ENCODE measurements at regions not wholly inside any gene's neighbourhood (a gene's known extent, or its start where the extent isn't known, plus 50 kb on each side); places are given as distances from the start of the nearest gene placed in this dataset.

DNA sequence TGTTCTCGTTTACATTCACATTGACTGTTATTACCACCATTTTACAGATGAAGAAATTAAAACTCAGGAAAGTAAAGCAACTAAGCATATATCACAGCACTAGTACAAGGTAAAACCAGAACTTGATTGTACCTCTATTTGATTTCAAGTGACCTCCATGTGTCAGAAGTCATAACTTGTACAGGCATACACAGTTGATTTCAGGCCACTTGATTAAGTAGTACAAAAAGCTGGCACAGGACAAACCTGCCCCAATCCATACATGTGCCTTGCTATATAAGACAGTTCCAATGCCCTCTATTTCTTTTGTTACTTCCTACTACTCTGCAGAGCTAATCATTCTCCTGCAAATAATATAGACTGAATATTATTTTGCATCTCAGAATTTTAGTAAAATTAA is 58.8 kb upstream of the VGLL2 start:
- Histone ChIP-seq H3K9me2 (ENCODE audit: low read depth, low read length) (no peaks in the 10 kb centered on the region), H3K4me3 (ENCODE audit: low read depth, low read length, poor library complexity, severe bottlenecking) (no peak overlapping the region), H3F3A (ENCODE audit: insufficient read depth, low read length) (no peaks in the 10 kb centered on the region), H2AFZ (ENCODE audit: low read length) (no peak overlapping the region), H3K9ac (ENCODE audit: low read length) (no peak overlapping the region), H3K4me1 (ENCODE audit: insufficient read depth, low read length, severe bottlenecking) (no peaks in the 10 kb centered on the region), H3K27ac (ENCODE audit: low read depth, low read length, poor library complexity, severe bottlenecking) (no peak overlapping the region), H3K27me3 (ENCODE audit: insufficient read depth, low read length) (no peaks in the 10 kb centered on the region), H3K9me3 (ENCODE audit: low read length) (no peaks in the 10 kb centered on the region), H3K79me2 (ENCODE audit: insufficient read depth, low read length) (no peaks in the 10 kb centered on the region), H3K4me2 (ENCODE audit: low read length) (no peak overlapping the region), H3K36me3 (ENCODE audit: insufficient read depth, low read length) (no peaks in the 10 kb centered on the region), H4K20me1 (ENCODE audit: insufficient read depth, low read length) (no peaks in the 10 kb centered on the region)
- TF ChIP-seq, protein P1, sequence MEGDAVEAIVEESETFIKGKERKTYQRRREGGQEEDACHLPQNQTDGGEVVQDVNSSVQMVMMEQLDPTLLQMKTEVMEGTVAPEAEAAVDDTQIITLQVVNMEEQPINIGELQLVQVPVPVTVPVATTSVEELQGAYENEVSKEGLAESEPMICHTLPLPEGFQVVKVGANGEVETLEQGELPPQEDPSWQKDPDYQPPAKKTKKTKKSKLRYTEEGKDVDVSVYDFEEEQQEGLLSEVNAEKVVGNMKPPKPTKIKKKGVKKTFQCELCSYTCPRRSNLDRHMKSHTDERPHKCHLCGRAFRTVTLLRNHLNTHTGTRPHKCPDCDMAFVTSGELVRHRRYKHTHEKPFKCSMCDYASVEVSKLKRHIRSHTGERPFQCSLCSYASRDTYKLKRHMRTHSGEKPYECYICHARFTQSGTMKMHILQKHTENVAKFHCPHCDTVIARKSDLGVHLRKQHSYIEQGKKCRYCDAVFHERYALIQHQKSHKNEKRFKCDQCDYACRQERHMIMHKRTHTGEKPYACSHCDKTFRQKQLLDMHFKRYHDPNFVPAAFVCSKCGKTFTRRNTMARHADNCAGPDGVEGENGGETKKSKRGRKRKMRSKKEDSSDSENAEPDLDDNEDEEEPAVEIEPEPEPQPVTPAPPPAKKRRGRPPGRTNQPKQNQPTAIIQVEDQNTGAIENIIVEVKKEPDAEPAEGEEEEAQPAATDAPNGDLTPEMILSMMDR (IDR thresholded peaks at IDR 0.05; ENCODE audit: low read length) = no peak
- no peak for TF ChIP-seq EZH2 (IDR thresholded peaks at IDR 0.05; ENCODE audit: borderline replicate concordance, low read length)

DNA sequence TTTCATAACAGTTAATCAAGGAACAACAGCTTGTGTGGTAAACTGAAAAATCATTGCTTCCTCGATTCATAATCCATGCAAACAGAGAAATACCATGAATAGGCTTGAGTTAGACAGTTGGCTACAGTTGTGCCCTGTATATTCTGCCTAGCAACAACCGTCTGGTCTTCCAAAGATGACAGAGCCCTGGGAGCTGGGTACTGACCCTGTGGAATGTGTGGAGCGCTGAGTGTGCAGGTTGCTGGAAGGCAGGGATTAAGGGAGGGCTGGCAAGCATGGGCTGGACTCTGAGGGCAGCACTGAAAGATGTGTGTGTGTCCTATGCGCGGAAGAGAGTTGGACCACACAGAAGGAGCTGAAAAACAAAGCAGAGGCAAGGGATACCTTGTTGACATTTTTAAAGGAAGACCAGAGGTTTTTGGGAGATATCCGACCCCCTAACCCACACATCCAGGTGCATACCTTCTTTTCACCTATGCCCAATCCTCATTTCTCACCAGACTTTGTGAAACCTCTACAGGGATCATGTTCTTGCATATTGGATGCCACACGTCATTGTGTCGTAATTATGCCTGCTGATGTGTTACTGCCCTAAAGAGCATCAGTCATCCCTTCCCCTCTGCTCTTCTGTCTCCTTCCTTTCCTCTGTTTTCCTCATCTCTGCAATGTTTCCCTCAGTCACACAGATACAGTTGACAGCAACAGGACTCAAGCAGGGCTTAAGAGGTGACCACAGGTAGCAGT is 58.2 kb upstream of the VGLL2 start:
- Histone ChIP-seq H3K27me3 (ENCODE audit: insufficient read depth, low read length) (no peaks in the 10 kb centered on the region), H3K27ac (ENCODE audit: low read depth, low read length, poor library complexity, severe bottlenecking) (no peak overlapping the region), H3K4me2 (ENCODE audit: low read length) (no peak overlapping the region), H3K9me3 (ENCODE audit: low read length) (no peaks in the 10 kb centered on the region), H4K20me1 (ENCODE audit: insufficient read depth, low read length) (no peaks in the 10 kb centered on the region), H2AFZ (ENCODE audit: low read length) (no peak overlapping the region), H3K4me1 (ENCODE audit: insufficient read depth, low read length, severe bottlenecking) (no peaks in the 10 kb centered on the region), H3K4me3 (ENCODE audit: low read depth, low read length, poor library complexity, severe bottlenecking) (no peak overlapping the region), H3K9me2 (ENCODE audit: low read depth, low read length) (no peaks in the 10 kb centered on the region), H3F3A (ENCODE audit: insufficient read depth, low read length) (no peaks in the 10 kb centered on the region), H3K9ac (ENCODE audit: low read length) (no peak overlapping the region), H3K79me2 (ENCODE audit: insufficient read depth, low read length) (no peaks in the 10 kb centered on the region), H3K36me3 (ENCODE audit: insufficient read depth, low read length) (no peaks in the 10 kb centered on the region)
- no peak for TF ChIP-seq EZH2 (IDR thresholded peaks at IDR 0.05; ENCODE audit: borderline replicate concordance, low read length)
- TF ChIP-seq, protein P1 (IDR thresholded peaks at IDR 0.05; ENCODE audit: low read length) = no peak

- H3K9me3 ChIP-seq (ENCODE audit: low read length) = no peaks in the 10 kb centered on the region
- no peak overlapping the region for H3K4me3 ChIP-seq (ENCODE audit: low read depth, low read length, poor library complexity, severe bottlenecking)
- H3K4me1 ChIP-seq (ENCODE audit: insufficient read depth, low read length, severe bottlenecking) = no peaks in the 10 kb centered on the region
- TF ChIP-seq, protein P1 (IDR thresholded peaks at IDR 0.05; ENCODE audit: low read length) = no peak
- TF ChIP-seq EZH2 (IDR thresholded peaks at IDR 0.05; ENCODE audit: borderline replicate concordance, low read length) = no peak
- no peaks in the 10 kb centered on the region for H3F3A ChIP-seq (ENCODE audit: insufficient read depth, low read length)
- no peak overlapping the region for H3K4me2 ChIP-seq (ENCODE audit: low read length)
- no peaks in the 10 kb centered on the region for H3K9me2 ChIP-seq (ENCODE audit: low read depth, low read length)
- H3K27me3 ChIP-seq (ENCODE audit: insufficient read depth, low read length) = no peaks in the 10 kb centered on the region
- H3K27ac ChIP-seq (ENCODE audit: low read depth, low read length, poor library complexity, severe bottlenecking) = no peak overlapping the region
- H2AFZ ChIP-seq (ENCODE audit: low read length) = no peak overlapping the region
- H4K20me1 ChIP-seq (ENCODE audit: insufficient read depth, low read length) = no peaks in the 10 kb centered on the region
- H3K79me2 ChIP-seq (ENCODE audit: insufficient read depth, low read length) = no peaks in the 10 kb centered on the region
- no peak overlapping the region for H3K9ac ChIP-seq (ENCODE audit: low read length)
- no peaks in the 10 kb centered on the region for H3K36me3 ChIP-seq (ENCODE audit: insufficient read depth, low read length)
Observed at GRCh38 chr6:117210279-117210678, 55.1 kb upstream of the VGLL2 start.
